DND-41 (cell line): ENCODE measurements at regions not wholly inside any gene's neighbourhood (a gene's known extent, or its start where the extent isn't known, plus 50 kb on each side); places are given as distances from the start of the nearest gene placed in this dataset.

Experiments used
- EZH2 ChIP-seq: IDR thresholded peaks from 3 replicates; pipeline ENCODE4 v1.6.1; 2012; ENCODE audit warnings: borderline replicate concordance, low read depth, mild to moderate bottlenecking, moderate library complexity, low read length, inconsistent platforms; ENCODE audit not compliant: severe bottlenecking
- TF ChIP-seq, protein P1 (sequence below): IDR thresholded peaks from 2 replicates; pipeline ENCODE4 v1.5.1; 2012; ENCODE audit warnings: borderline replicate concordance, low read length, moderate library complexity, mild to moderate bottlenecking; ENCODE audit not compliant: poor library complexity, severe bottlenecking; ENCODE audit errors: extremely low read depth

DNA sequence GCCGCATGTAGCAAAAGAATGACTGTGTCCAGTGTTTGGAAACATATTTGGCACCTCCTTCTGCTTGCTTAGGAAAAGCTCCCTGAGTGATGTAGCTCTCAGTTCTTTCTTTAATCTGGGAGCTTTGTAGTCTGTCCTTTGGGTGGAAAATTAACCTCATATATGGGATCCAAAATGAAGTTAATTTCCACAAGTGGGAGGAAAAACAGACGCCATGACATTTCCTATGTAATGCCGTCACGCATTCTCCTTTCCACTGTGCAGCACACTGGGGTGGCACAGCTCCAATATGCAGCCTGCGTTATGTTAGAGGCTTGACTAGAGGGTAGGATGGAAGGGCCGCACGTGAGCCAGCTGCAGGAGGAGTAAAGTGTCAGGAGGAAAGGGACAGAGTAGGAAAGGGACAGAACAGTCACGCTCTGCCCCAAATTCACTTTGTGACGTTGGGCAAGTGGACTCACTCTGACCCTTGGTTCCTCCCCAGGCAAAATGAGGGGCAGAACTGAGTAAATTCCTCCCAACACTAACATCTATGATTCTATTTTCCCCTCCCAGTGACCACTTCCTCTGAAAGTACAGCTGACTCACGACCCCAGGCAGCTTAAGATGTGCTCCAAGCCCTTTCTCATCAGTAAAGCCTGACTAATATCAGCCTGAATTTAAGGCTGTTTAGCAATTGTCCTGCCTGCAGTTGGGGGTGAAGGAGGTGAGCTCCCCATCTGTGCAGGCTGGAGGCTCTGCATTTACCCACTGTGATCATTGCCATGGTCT lies 176.5 kb upstream of the PFN2 start:
- TF ChIP-seq EZH2 = no peak
- TF ChIP-seq, protein P1, sequence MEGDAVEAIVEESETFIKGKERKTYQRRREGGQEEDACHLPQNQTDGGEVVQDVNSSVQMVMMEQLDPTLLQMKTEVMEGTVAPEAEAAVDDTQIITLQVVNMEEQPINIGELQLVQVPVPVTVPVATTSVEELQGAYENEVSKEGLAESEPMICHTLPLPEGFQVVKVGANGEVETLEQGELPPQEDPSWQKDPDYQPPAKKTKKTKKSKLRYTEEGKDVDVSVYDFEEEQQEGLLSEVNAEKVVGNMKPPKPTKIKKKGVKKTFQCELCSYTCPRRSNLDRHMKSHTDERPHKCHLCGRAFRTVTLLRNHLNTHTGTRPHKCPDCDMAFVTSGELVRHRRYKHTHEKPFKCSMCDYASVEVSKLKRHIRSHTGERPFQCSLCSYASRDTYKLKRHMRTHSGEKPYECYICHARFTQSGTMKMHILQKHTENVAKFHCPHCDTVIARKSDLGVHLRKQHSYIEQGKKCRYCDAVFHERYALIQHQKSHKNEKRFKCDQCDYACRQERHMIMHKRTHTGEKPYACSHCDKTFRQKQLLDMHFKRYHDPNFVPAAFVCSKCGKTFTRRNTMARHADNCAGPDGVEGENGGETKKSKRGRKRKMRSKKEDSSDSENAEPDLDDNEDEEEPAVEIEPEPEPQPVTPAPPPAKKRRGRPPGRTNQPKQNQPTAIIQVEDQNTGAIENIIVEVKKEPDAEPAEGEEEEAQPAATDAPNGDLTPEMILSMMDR = no peak
